ENCODE measurements at regions not wholly inside any gene's neighbourhood (a gene's known extent, or its start where the extent isn't known, plus 50 kb on each side); places are given as distances from the start of the nearest gene placed in this dataset.
"Not testable (repeated sequence)": the region's sequence is repeated elsewhere in the genome, so short reads cannot be mapped to it uniquely, and the experiment has no call there.

GRCh38 chr4:72702948-72703347 lies 133.9 kb upstream of the ADAMTS3 start:
- no peak overlapping the region for H3K4me3 ChIP-seq (ENCODE audit: low read depth, low read length)
- DNase-seq (ENCODE audit: low read depth): no peak
- ChIA-PET CTCF (interaction anchor here (0.7 to 2.7 kb wide), 6 partner anchors 21 to 318 kb away, joined by 3 to 12 read pairs (median 3); no protein-coding TSS in a partner anchor), POLR2A (no interaction called here)
- H3K27me3 ChIP-seq (ENCODE audit: control insufficient read depth, insufficient read depth, low read length): no peaks in the 10 kb centered on the region
- TF ChIP-seq CTCF (IDR thresholded peaks at IDR 0.05; ENCODE audit: insufficient read depth, low read depth, low read length): no peak
- H3K36me3 ChIP-seq (ENCODE audit: control insufficient read depth, insufficient read depth, low read length): no peaks in the 10 kb centered on the region

GRCh38 chr4:72701987-72702819 lies 133.2 kb upstream of the ADAMTS3 start:
- TF ChIP-seq CTCF (IDR thresholded peaks at IDR 0.05; ENCODE audit: insufficient read depth, low read depth, low read length): peak; percentile 66
- CTCF ChIA-PET: interaction anchor here (0.8 to 2.7 kb wide), 6 partner anchors 103 to 320 kb away, joined by 3 to 12 read pairs (median 4); no protein-coding TSS in a partner anchor
- POLR2A ChIA-PET: no interaction called here
- DNase-seq (ENCODE audit: low read depth): peak; percentile 9
- no peaks in the 10 kb centered on the region for H3K27me3 ChIP-seq (ENCODE audit: control insufficient read depth, insufficient read depth, low read length)
- peak overlapping the region; percentile 45 for H3K4me3 ChIP-seq (ENCODE audit: low read depth, low read length)
- no peaks in the 10 kb centered on the region for H3K36me3 ChIP-seq (ENCODE audit: control insufficient read depth, insufficient read depth, low read length)

GRCh38 chr4:72690771-72691170 lies 121.8 kb upstream of the ADAMTS3 start:
- DNase-seq (ENCODE audit: low read depth): no peak
- CTCF ChIA-PET: no interaction called here
- Histone ChIP-seq H3K4me3 (ENCODE audit: low read depth, low read length) (no peak overlapping the region), H3K27me3 (ENCODE audit: control insufficient read depth, insufficient read depth, low read length) (no peaks in the 10 kb centered on the region), H3K36me3 (ENCODE audit: control insufficient read depth, insufficient read depth, low read length) (no peaks in the 10 kb centered on the region)
- TF ChIP-seq CTCF (IDR thresholded peaks at IDR 0.05; ENCODE audit: insufficient read depth, low read depth, low read length): no peak
- POLR2A ChIA-PET: no interaction called here

GRCh38 chr4:72689923-72690322 lies 120.9 kb upstream of the ADAMTS3 start:
- Histone ChIP-seq H3K36me3 (ENCODE audit: control insufficient read depth, insufficient read depth, low read length) (no peaks in the 10 kb centered on the region), H3K27me3 (ENCODE audit: control insufficient read depth, insufficient read depth, low read length) (no peaks in the 10 kb centered on the region), H3K4me3 (ENCODE audit: low read depth, low read length) (no peak overlapping the region)
- DNase-seq (ENCODE audit: low read depth): no peak
- no peak for TF ChIP-seq CTCF (IDR thresholded peaks at IDR 0.05; ENCODE audit: insufficient read depth, low read depth, low read length)
- CTCF ChIA-PET: no interaction called here
- POLR2A ChIA-PET: no interaction called here

GRCh38 chr4:72686390-72686789 lies 117.4 kb upstream of the ADAMTS3 start:
- H3K36me3 ChIP-seq (ENCODE audit: control insufficient read depth, insufficient read depth, low read length); DNase-seq (ENCODE audit: low read depth); H3K27me3 ChIP-seq (ENCODE audit: control insufficient read depth, insufficient read depth, low read length); H3K4me3 ChIP-seq (ENCODE audit: low read depth, low read length); POLR2A ChIA-PET: not testable (repeated sequence)
- CTCF ChIA-PET: interaction anchor here (0.5 kb wide), 1 partner anchor 808 kb away, joined by 3 read pairs; no protein-coding TSS in a partner anchor
